B cell (primary cell): ENCODE measurements at regions not wholly inside any gene's neighbourhood (a gene's known extent, or its start where the extent isn't known, plus 50 kb on each side); places are given as distances from the start of the nearest gene placed in this dataset.

ENCODE experiments used
- ATAC-seq: fragments of 200-7000 bp; cut with Tn5 transposase; one replicate; pipeline ENCODE4 v1.10.0; 2021; ENCODE audit warnings: low read depth, mild to moderate bottlenecking, moderate number of reproducible peaks, moderate library complexity
- CTCF ChIA-PET: fragments of 350-600 bp; sonication (Branson Sonifier 250); formaldehyde crosslinking; loops from one replicate; lab custom pipeline; 2021; ENCODE audit warnings: antibody characterized with exemption, inconsistent platforms; lab: Charles Lee
- POLR2A ChIA-PET: fragments of 350-600 bp; sonication (Branson Sonifier 250); formaldehyde crosslinking; loops from one replicate; lab custom pipeline; 2021; ENCODE audit warnings: antibody characterized with exemption; lab: Charles Lee
- DNase-seq: peaks from one replicate; pipeline ENCODE4 v3.0.0; 2013
- H2AFZ ChIP-seq: 2 replicates; pipeline ENCODE4 v1.6.1; 2012; ENCODE audit warnings: mild to moderate bottlenecking, low read depth, low read length; ENCODE audit not compliant: insufficient read depth, poor library complexity, severe bottlenecking
- H3K27ac ChIP-seq, 2 donors: 1 replicate in 1 of 2; 2 replicates in 1 of 2; pipeline ENCODE4 v1.5.1; 2012 to 2013; ENCODE audit warnings: low read length in 2 of 2, mild to moderate bottlenecking in 2 of 2, moderate library complexity in 1 of 2
- H3K27me3 ChIP-seq, 4 experiments: fragments of 200-600 bp in 1 of 4; sonication (generic) in 1 of 4; replicated peaks in 1 of 4; 1 replicate in 2 of 4; 2 replicates in 2 of 4; pipeline versions ENCODE4 v1.6.1 to v1.7.0; 2013 to 2016; ENCODE audit warnings: low read length in 3 of 4, mild to moderate bottlenecking in 2 of 4, mixed read lengths in 1 of 4, moderate library complexity in 1 of 4; ENCODE audit not compliant: insufficient read depth in 4 of 4, control insufficient read depth in 3 of 4; ENCODE audit errors: control extremely low read depth in 1 of 4
- H3K36me3 ChIP-seq, 2 experiments: replicated peaks in 1 of 2; 1 replicate in 1 of 2; 2 replicates in 1 of 2; pipeline versions ENCODE4 v1.6.1 to v1.7.1; 2013; ENCODE audit warnings: low read length in 1 of 2; ENCODE audit not compliant: insufficient read depth in 2 of 2, control insufficient read depth in 1 of 2; ENCODE audit errors: control extremely low read depth in 1 of 2, extremely low read depth in 1 of 2
- H3K4me1 ChIP-seq, 2 donors: fragments of 200-600 bp in 1 of 2; sonication (generic) in 1 of 2; 1 replicate in 1 of 2; 2 replicates in 1 of 2; pipeline versions ENCODE4 v1.5.1 to v1.6.1; 2013 to 2017; ENCODE audit warnings: low read length in 2 of 2; ENCODE audit not compliant: control insufficient read depth in 2 of 2, insufficient read depth in 2 of 2
- H3K4me2 ChIP-seq: replicated peaks from 2 replicates; pipeline ENCODE3; 2012; ENCODE audit warnings: mild to moderate bottlenecking, low read depth, low read length; ENCODE audit not compliant: poor library complexity, severe bottlenecking
- H3K4me3 ChIP-seq, 5 experiments: fragments of 200-600 bp in 1 of 5; sonication (generic) in 1 of 5; 1 replicate in 3 of 5; 2 replicates in 2 of 5; pipeline versions ENCODE4 v1.5.1 to v1.7.0; 2011 to 2016; ENCODE audit warnings: low read length in 4 of 5, mild to moderate bottlenecking in 4 of 5, low read depth in 2 of 5, control low read depth in 1 of 5, moderate library complexity in 1 of 5; ENCODE audit not compliant: insufficient read depth in 1 of 5; ENCODE audit errors: control extremely low read depth in 1 of 5, extremely low read depth in 1 of 5
- H3K79me2 ChIP-seq: fragments of 200-600 bp; sonication (generic); one replicate; pipeline ENCODE4 v1.6.0; 2016; ENCODE audit warnings: low read length; ENCODE audit not compliant: control insufficient read depth, insufficient read depth
- H3K9ac ChIP-seq: fragments of 200-600 bp; sonication (generic); 2 replicates; pipeline ENCODE4 v1.6.1; 2017; ENCODE audit warnings: mild to moderate bottlenecking, low read length, moderate library complexity
- H3K9me3 ChIP-seq, 3 donors: one replicate each; pipeline versions ENCODE4 v1.6.1 to v1.7.1; 2013; ENCODE audit warnings: low read length in 2 of 3; ENCODE audit not compliant: control insufficient read depth in 2 of 3, insufficient read depth in 1 of 3; ENCODE audit errors: control extremely low read depth in 1 of 3
- H4K20me1 ChIP-seq: 2 replicates; pipeline ENCODE4 v1.6.0; 2012; ENCODE audit warnings: mild to moderate bottlenecking, low read length; ENCODE audit not compliant: insufficient read depth, control insufficient read depth, poor library complexity, severe bottlenecking
- H3K27ac Mint-ChIP-seq: one replicate; pipeline ENCODE4 v1.8.0; 2021; ENCODE audit warnings: mixed read lengths
- H3K27me3 Mint-ChIP-seq: one replicate; pipeline ENCODE4 v1.8.0; 2021; ENCODE audit warnings: mixed read lengths
- H3K4me1 Mint-ChIP-seq: one replicate; pipeline ENCODE4 v1.8.0; 2021; ENCODE audit warnings: mixed read lengths
- H3K4me3 Mint-ChIP-seq: one replicate; pipeline ENCODE4 v1.8.0; 2021; ENCODE audit warnings: mixed read lengths
- H3K9me3 Mint-ChIP-seq: one replicate; pipeline ENCODE4 v1.8.0; 2022; ENCODE audit warnings: mixed read lengths; ENCODE audit not compliant: insufficient read depth
- CTCF ChIP-seq: fragments of 200-600 bp; IDR thresholded peaks from one replicate; pipeline ENCODE4 v1.8.0; 2022; ENCODE audit warnings: antibody characterized with exemption, mild to moderate bottlenecking
- EZH2 ChIP-seq: IDR thresholded peaks from 2 replicates; pipeline ENCODE4 v1.6.1; 2012; ENCODE audit warnings: borderline replicate concordance, low read depth, mild to moderate bottlenecking, moderate library complexity, low read length; ENCODE audit not compliant: insufficient read depth, poor library complexity, severe bottlenecking
- WGBS: methylation state at CpG from one replicate; pipeline ENCODE4 v1.1.5; 2013; ENCODE audit warnings: missing lambda C conversion rate; ENCODE audit not compliant: insufficient coverage; 5-methylcytosine and 5-hydroxymethylcytosine counted together
- intact Hi-C: fragments of 100-400 bp; cut with micrococcal nuclease; formaldehyde crosslinking; loops from one replicate; pipeline ENCODE4 v1.10.0; 2022

GRCh38 chr3:124372775-124373174 lies 357.5 kb upstream of the UMPS start:
- Histone ChIP-seq H3K36me3 (no peaks in the 10 kb centered on the region), H3K4me2 (no peak overlapping the region), H3K4me1 (no peaks in the 10 kb centered on the region), H4K20me1 (no peaks in the 10 kb centered on the region), H3K9ac (no peak overlapping the region), H3K27ac (no peak overlapping the region), H3K4me3 (no peak overlapping the region), H3K9me3 (no peaks in the 10 kb centered on the region), H3K79me2 (no peaks in the 10 kb centered on the region), H3K27me3 (no peaks in the 10 kb centered on the region), H2AFZ (no peak overlapping the region)
- POLR2A ChIA-PET, result no interaction called here
- intact Hi-C loops, result no loop called here
- TF ChIP-seq CTCF (no peak), EZH2 (no peak)
- no peaks in the 10 kb centered on the region for H3K4me1 Mint-ChIP-seq
- peaks cover 2% of the 10 kb centered on the region for H3K9me3 Mint-ChIP-seq
- no peak overlapping the region for H3K4me3 Mint-ChIP-seq
- H3K27me3 Mint-ChIP-seq, result peaks cover 10% of the 10 kb centered on the region
- CTCF ChIA-PET, result no interaction called here
- DNase-seq (no peak), ATAC-seq (no peak)
- WGBS, result 100% methylated on average over 1 of the region's 3 CpGs
- no peak overlapping the region for H3K27ac Mint-ChIP-seq

GRCh38 chr3:124373524-124373923 lies 356.7 kb upstream of the UMPS start:
- Histone ChIP-seq H3K79me2 (no peaks in the 10 kb centered on the region), H3K4me2 (no peak overlapping the region), H3K4me1 (no peaks in the 10 kb centered on the region), H3K4me3 (no peak overlapping the region), H3K36me3 (no peaks in the 10 kb centered on the region), H3K9ac (no peak overlapping the region), H4K20me1 (no peaks in the 10 kb centered on the region), H3K9me3 (no peaks in the 10 kb centered on the region), H2AFZ (no peak overlapping the region), H3K27me3 (no peaks in the 10 kb centered on the region), H3K27ac (no peak overlapping the region)
- Mint-ChIP-seq H3K4me3 (no peak overlapping the region), H3K4me1 (no peaks in the 10 kb centered on the region), H3K9me3 (peaks cover 3% of the 10 kb centered on the region), H3K27ac (no peak overlapping the region), H3K27me3 (peaks cover 10% of the 10 kb centered on the region)
- intact Hi-C loops, result no loop called here
- ChIA-PET POLR2A (no interaction called here), CTCF (no interaction called here)
- no peak for TF ChIP-seq CTCF
- WGBS, result no CpG with 5 or more reads among the region's 2 CpGs
- no peak for DNase-seq
- ATAC-seq, result no peak
